ENCODE measurements at regions not wholly inside any gene's neighbourhood (a gene's known extent, or its start where the extent isn't known, plus 50 kb on each side); places are given as distances from the start of the nearest gene placed in this dataset.

DNA sequence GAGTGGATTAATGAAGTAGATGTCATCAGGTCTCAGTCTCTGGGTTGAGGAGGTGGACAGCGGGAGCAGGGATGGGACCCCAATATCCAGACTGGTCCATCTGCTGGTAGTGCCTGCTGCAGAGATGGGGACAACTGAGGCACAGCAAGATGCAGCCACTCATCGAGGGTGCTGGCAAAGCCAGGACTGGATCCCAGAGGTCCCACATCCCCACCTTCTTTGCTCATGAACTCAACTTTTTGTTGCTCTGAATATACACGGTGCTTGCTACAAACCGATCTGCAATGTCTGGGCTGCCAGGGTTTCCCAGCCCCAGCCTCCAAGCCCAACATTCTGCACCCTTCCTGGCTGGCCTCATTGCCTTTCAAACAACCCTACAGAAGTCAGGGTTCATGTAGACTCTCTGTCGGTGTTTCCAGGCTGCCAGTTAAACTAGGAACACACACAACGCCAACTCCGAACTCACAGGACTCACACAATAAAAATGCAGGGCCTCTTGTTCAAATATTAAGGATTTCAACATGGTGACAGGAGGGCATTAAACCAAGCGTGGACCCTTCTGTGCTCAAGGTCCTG, 168.2 kb downstream of the MN1 start:
- Histone ChIP-seq H3K4me1 (peaks cover 0 to 6% (median 0%) of the 10 kb centered on the region in 4 donors), H3K27ac (no peak overlapping the region), H3K36me3 (no peaks in the 10 kb centered on the region), H3K27me3 (peaks cover 0 to 10% (median 8%) of the 10 kb centered on the region in 3 donors), H3K9me3 (no peaks in the 10 kb centered on the region), H3K4me3 (no peak overlapping the region)
- intact Hi-C loops (cut with DNase I; ENCODE audit: low total_unique reads) = no loop called here
- WGBS, 5 donors = 52 to 72% (median 64%) methylated on average over 7 to 8 of the region's 8 CpGs
- no peak for DNase-seq
- no peak for TF ChIP-seq EP300 (IDR thresholded peaks at IDR 0.05)
- no peak for TF ChIP-seq POLR2A (IDR thresholded peaks at IDR 0.05)
- TF ChIP-seq, protein P1, sequence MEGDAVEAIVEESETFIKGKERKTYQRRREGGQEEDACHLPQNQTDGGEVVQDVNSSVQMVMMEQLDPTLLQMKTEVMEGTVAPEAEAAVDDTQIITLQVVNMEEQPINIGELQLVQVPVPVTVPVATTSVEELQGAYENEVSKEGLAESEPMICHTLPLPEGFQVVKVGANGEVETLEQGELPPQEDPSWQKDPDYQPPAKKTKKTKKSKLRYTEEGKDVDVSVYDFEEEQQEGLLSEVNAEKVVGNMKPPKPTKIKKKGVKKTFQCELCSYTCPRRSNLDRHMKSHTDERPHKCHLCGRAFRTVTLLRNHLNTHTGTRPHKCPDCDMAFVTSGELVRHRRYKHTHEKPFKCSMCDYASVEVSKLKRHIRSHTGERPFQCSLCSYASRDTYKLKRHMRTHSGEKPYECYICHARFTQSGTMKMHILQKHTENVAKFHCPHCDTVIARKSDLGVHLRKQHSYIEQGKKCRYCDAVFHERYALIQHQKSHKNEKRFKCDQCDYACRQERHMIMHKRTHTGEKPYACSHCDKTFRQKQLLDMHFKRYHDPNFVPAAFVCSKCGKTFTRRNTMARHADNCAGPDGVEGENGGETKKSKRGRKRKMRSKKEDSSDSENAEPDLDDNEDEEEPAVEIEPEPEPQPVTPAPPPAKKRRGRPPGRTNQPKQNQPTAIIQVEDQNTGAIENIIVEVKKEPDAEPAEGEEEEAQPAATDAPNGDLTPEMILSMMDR (IDR thresholded peaks at IDR 0.05) = no peak
- TF ChIP-seq POLR2AphosphoS5 (IDR thresholded peaks at IDR 0.05) = no peak

DNA sequence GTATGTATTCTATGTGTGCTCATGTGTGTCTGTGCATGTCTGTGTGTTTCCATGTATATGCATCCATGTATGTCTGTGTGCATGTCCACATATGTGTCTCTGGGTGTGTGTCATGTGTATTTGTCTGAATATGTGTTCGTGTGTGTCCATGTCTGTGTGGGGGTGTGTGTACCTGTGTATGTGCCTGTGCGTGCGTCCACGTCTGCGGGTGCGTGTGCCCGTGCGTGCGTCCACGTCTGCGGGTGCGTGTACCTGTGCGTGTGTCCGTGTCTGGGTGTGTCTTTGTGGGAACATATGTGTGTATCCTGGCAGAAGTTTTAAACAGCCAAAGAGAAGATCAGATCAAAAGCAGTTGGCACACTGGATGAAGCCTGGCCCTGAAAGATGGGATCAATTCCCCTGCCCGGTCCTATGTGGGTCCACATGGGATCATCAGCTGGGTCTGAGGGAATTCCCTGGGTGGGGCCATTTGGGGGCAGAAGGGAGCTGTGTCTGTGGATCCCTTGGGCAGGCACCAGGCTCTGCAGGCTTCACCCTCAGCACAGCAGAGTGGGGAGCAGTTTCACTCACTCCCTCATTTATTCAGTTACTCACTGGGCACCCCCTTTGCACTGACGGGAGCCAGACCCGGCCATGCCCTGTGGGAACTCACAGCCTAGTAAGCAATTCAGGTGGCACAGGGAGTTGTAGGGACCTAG, 167.4 kb downstream of the MN1 start:
- peaks cover 0 to 10% (median 8%) of the 10 kb centered on the region in 3 donors for H3K27me3 ChIP-seq
- H3K27ac ChIP-seq = no peak overlapping the region
- intact Hi-C loops (cut with DNase I; ENCODE audit: low total_unique reads) = no loop called here
- TF ChIP-seq, protein P1 (IDR thresholded peaks at IDR 0.05) = no peak
- no peak for TF ChIP-seq POLR2A (IDR thresholded peaks at IDR 0.05)
- no peak for TF ChIP-seq POLR2AphosphoS5 (IDR thresholded peaks at IDR 0.05)
- H3K36me3 ChIP-seq = no peaks in the 10 kb centered on the region
- H3K4me1 ChIP-seq = peaks cover 0 to 6% (median 0%) of the 10 kb centered on the region in 4 donors
- no peaks in the 10 kb centered on the region for H3K9me3 ChIP-seq
- no peak for DNase-seq
- H3K4me3 ChIP-seq = no peak overlapping the region
- WGBS, 5 donors = 80 to 91% (median 86%) methylated on average over 15 to 17 of the region's 17 CpGs

DNA sequence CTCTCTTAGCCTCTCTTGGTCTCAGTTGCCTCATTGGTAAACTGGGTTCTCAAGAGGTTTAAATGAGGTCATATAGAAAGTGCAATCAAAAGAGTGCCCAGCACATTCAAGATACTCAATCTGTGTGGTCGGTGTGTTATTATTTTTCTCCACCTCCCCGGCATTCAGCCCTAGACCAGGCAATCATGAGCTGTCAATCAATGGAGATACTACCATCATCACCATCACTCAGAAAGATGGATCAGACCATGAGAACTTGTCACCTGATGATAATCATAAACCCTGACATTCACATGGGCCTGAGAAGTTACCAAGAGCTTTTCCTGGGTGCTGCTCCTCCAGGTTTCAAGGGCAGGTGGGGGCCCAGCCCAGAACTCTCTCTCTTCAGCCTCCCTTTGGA, 166.1 kb downstream of the MN1 start:
- Histone ChIP-seq H3K4me1 (peaks cover 0 to 6% (median 0%) of the 10 kb centered on the region in 4 donors), H3K27me3 (peaks cover 0 to 10% (median 8%) of the 10 kb centered on the region in 3 donors), H3K4me3 (no peak overlapping the region), H3K36me3 (no peaks in the 10 kb centered on the region), H3K9me3 (no peaks in the 10 kb centered on the region), H3K27ac (no peak overlapping the region)
- DNase-seq = no peak
- intact Hi-C loops (cut with DNase I; ENCODE audit: low total_unique reads) = no loop called here
- 71 to 91% (median 81%) methylated on average over 2 of the region's 2 CpGs for WGBS, 5 donors
- TF ChIP-seq POLR2AphosphoS5 (IDR thresholded peaks at IDR 0.05) (no peak), POLR2A (IDR thresholded peaks at IDR 0.05) (no peak), EP300 (IDR thresholded peaks at IDR 0.05) (no peak)
- TF ChIP-seq, protein P1 (IDR thresholded peaks at IDR 0.05) = no peak

DNA sequence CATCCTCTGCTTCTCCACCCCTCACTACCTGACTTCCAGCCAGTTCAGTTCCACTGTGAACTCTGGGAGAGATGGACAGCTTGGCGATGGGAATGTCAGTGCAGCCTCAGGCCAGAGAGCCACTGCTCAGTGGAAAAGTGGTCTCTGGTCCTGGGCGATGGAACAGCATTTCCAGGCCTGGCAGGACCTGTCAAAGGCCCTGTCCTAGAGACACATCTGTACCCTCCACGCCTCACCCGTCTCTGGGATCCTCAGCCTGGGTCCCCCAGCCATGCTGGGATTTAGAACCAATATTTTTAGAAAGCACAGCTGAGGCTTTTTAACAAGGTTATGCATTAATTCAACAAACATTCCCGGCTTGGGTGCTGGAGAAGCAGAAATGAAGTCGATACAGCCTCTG, 165.7 kb downstream of the MN1 start:
- Histone ChIP-seq H3K4me3 (no peak overlapping the region), H3K9me3 (no peaks in the 10 kb centered on the region), H3K27me3 (peaks cover 0 to 10% (median 8%) of the 10 kb centered on the region in 3 donors), H3K36me3 (no peaks in the 10 kb centered on the region), H3K27ac (no peak overlapping the region), H3K4me1 (peaks cover 0 to 9% (median under 1%) of the 10 kb centered on the region in 4 donors)
- 85 to 86% (median 86%) methylated on average over 5 to 6 of the region's 6 CpGs for WGBS, 5 donors
- intact Hi-C loops (cut with DNase I; ENCODE audit: low total_unique reads) = no loop called here
- DNase-seq = no peak
- no peak for TF ChIP-seq EP300 (IDR thresholded peaks at IDR 0.05)
- TF ChIP-seq POLR2AphosphoS5 (IDR thresholded peaks at IDR 0.05) = no peak
- TF ChIP-seq, protein P1 (IDR thresholded peaks at IDR 0.05) = no peak
- no peak for TF ChIP-seq POLR2A (IDR thresholded peaks at IDR 0.05)

Data from stomach (tissue), 8 donors.